Karpas-422 (cell line): ENCODE measurements at regions not wholly inside any gene's neighbourhood (a gene's known extent, or its start where the extent isn't known, plus 50 kb on each side); places are given as distances from the start of the nearest gene placed in this dataset.

Experiments
- DNase-seq: peaks from one replicate; pipeline ENCODE4 v3.0.0-alpha.2; 2015
- H2AFZ ChIP-seq: fragments of 200-600 bp; sonication (generic); 2 replicates; pipeline ENCODE4 v1.6.1; 2014; ENCODE audit warnings: antibody characterized with exemption, low read length, mixed read lengths
- H3K27ac ChIP-seq: fragments of 200-600 bp; sonication (generic); 2 replicates; pipeline ENCODE4 v1.5.1; 2014; ENCODE audit warnings: mild to moderate bottlenecking, low read length, moderate library complexity
- H3K27me3 ChIP-seq: fragments of 200-600 bp; sonication (generic); 2 replicates; pipeline ENCODE4 v1.6.1; 2014; ENCODE audit warnings: low read length, mixed read lengths
- H3K36me3 ChIP-seq: fragments of 200-600 bp; sonication (generic); 2 replicates; pipeline ENCODE4 v1.6.1; 2014; ENCODE audit warnings: low read length, mixed read lengths; ENCODE audit not compliant: insufficient read depth
- H3K4me1 ChIP-seq: fragments of 200-600 bp; sonication (generic); 2 replicates; pipeline ENCODE4 v1.6.1; 2014; ENCODE audit warnings: mild to moderate bottlenecking, low read length, mixed read lengths
- H3K4me2 ChIP-seq: fragments of 200-600 bp; sonication (generic); 2 replicates; pipeline ENCODE4 v1.6.1; 2014; ENCODE audit warnings: low read length, low read depth, mild to moderate bottlenecking; ENCODE audit not compliant: poor library complexity, severe bottlenecking
- H3K4me3 ChIP-seq: fragments of 200-600 bp; sonication (generic); 2 replicates; pipeline ENCODE4 v1.5.1; 2014; ENCODE audit warnings: mild to moderate bottlenecking, antibody characterized with exemption, low read length, mixed read lengths
- H3K79me2 ChIP-seq: fragments of 200-600 bp; sonication (generic); 2 replicates; pipeline ENCODE4 v1.6.1; 2014; ENCODE audit warnings: mild to moderate bottlenecking, low read length, mixed read lengths
- H3K9ac ChIP-seq: fragments of 200-600 bp; sonication (generic); 2 replicates; pipeline ENCODE4 v1.6.0; 2014; ENCODE audit warnings: low read length
- H3K9me2 ChIP-seq: fragments of 200-600 bp; sonication (generic), shearing (Covaris generic); replicated peaks from 2 replicates; pipeline ENCODE4 v1.6.0; 2014; ENCODE audit warnings: mild to moderate bottlenecking, low read length, moderate library complexity; ENCODE audit not compliant: insufficient read depth
- H3K9me3 ChIP-seq: fragments of 300-700, 200-600 bp; sonication (generic); 2 replicates; pipeline ENCODE4 v1.6.1; 2014; ENCODE audit warnings: low read length, mixed read lengths
- H4K20me1 ChIP-seq: fragments of 200-600 bp; sonication (generic); 2 replicates; pipeline ENCODE4 v1.6.1; 2014; ENCODE audit warnings: mild to moderate bottlenecking, antibody characterized with exemption, low read length, low read depth; ENCODE audit not compliant: insufficient read depth

- no peaks in the 10 kb centered on the region for H3K9me3 ChIP-seq
- H3K9me2 ChIP-seq = no peaks in the 10 kb centered on the region
- H3K36me3 ChIP-seq = no peaks in the 10 kb centered on the region
- H3K4me1 ChIP-seq = peaks cover 9% of the 10 kb centered on the region
- H4K20me1 ChIP-seq = no peaks in the 10 kb centered on the region
- no peak for DNase-seq
- no peaks in the 10 kb centered on the region for H3K27me3 ChIP-seq
- H3K79me2 ChIP-seq = no peaks in the 10 kb centered on the region
- no peak overlapping the region for H3K27ac ChIP-seq
- H3K4me2 ChIP-seq = no peak overlapping the region
- no peak overlapping the region for H3K4me3 ChIP-seq
- H3K9ac ChIP-seq = no peak overlapping the region
- H2AFZ ChIP-seq = no peak overlapping the region
Measured at GRCh38 chr10:61542596-61542995, 89.4 kb upstream of the TMEM26 start.

- Histone ChIP-seq H3K4me3 (no peak overlapping the region), H3K79me2 (no peaks in the 10 kb centered on the region)
Measured at GRCh38 chr10:61541960-61542359, 88.8 kb upstream of the TMEM26 start.

GRCh38 chr10:61539876-61540275, 86.7 kb upstream of the TMEM26 start:
- Histone ChIP-seq H3K4me2 (no peak overlapping the region), H3K9ac (no peak overlapping the region), H3K27ac (no peak overlapping the region), H3K4me1 (peaks cover 9% of the 10 kb centered on the region), H3K36me3 (no peaks in the 10 kb centered on the region), H3K79me2 (no peaks in the 10 kb centered on the region), H4K20me1 (no peaks in the 10 kb centered on the region), H3K9me3 (no peaks in the 10 kb centered on the region), H3K9me2 (no peaks in the 10 kb centered on the region), H3K27me3 (no peaks in the 10 kb centered on the region), H3K4me3 (no peak overlapping the region), H2AFZ (no peak overlapping the region)
- no peak for DNase-seq

More at GRCh38 chr10:61541960-61542359, 88.8 kb upstream of the TMEM26 start:
- no peak overlapping the region for H3K9ac ChIP-seq
- H3K4me1 ChIP-seq = peaks cover 9% of the 10 kb centered on the region
- H3K4me2 ChIP-seq = no peak overlapping the region
- H4K20me1 ChIP-seq = no peaks in the 10 kb centered on the region
- no peaks in the 10 kb centered on the region for H3K27me3 ChIP-seq
- no peaks in the 10 kb centered on the region for H3K9me3 ChIP-seq
- no peak overlapping the region for H3K27ac ChIP-seq
- no peak for DNase-seq
- H3K9me2 ChIP-seq = no peaks in the 10 kb centered on the region
- no peak overlapping the region for H2AFZ ChIP-seq
- no peaks in the 10 kb centered on the region for H3K36me3 ChIP-seq

DNA sequence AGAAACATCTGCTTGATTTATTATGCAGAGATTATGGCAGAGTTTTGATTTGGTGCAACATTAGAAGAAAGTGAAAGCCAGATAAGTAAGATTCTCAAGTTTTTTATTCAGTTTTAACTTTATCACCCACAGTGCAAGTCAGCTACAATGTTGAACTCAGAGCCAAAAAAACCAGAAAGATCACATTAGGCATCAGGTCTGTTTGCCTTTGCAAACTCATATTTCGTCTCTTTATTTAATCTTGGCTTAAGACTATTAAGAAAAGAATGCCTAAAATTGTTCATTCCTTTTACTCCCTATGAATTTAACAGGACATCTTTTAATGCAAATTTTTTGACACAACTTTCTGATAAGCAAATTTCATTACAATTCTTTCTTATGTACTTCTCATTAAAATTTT, 76.0 kb upstream of the TMEM26 start:
- H3K27me3 ChIP-seq = no peaks in the 10 kb centered on the region
- H3K4me3 ChIP-seq = no peak overlapping the region
- H3K36me3 ChIP-seq = no peaks in the 10 kb centered on the region
- no peak overlapping the region for H3K27ac ChIP-seq
- H3K79me2 ChIP-seq = no peaks in the 10 kb centered on the region
- H3K4me2 ChIP-seq = no peak overlapping the region
- H3K9me2 ChIP-seq = no peaks in the 10 kb centered on the region
- H4K20me1 ChIP-seq = no peaks in the 10 kb centered on the region
- no peak for DNase-seq
- no peaks in the 10 kb centered on the region for H3K9me3 ChIP-seq
- H3K9ac ChIP-seq = no peak overlapping the region
- no peaks in the 10 kb centered on the region for H3K4me1 ChIP-seq
- H2AFZ ChIP-seq = no peak overlapping the region

DNA sequence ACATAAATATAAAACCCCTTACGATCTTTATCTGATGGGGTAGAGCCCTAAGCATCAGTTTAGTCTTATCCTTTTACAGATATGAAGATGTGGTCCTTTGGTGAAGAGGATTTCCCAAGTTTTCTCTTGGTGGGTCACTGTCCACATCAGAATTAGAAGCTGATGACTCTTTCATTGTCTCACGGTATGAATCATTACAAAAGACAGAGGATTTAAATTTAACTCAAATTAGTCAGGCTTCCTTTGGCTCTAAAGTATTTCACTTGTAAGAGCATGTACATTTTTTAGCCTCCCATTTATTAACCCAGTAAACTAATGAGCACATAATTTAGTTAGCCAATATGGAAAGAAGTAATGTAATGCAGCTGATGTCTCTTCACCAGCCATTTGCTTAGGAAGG, 49.9 kb upstream of the TMEM26 start:
- H3K9me3 ChIP-seq = no peaks in the 10 kb centered on the region
- H3K27ac ChIP-seq = no peak overlapping the region
- H3K36me3 ChIP-seq = no peaks in the 10 kb centered on the region
- H3K9me2 ChIP-seq = no peaks in the 10 kb centered on the region
- no peak overlapping the region for H3K9ac ChIP-seq
- H3K4me3 ChIP-seq = no peak overlapping the region
- no peaks in the 10 kb centered on the region for H4K20me1 ChIP-seq
- no peaks in the 10 kb centered on the region for H3K79me2 ChIP-seq
- no peak overlapping the region for H2AFZ ChIP-seq
- no peaks in the 10 kb centered on the region for H3K4me1 ChIP-seq
- no peak for DNase-seq
- no peak overlapping the region for H3K4me2 ChIP-seq
- H3K27me3 ChIP-seq = no peaks in the 10 kb centered on the region
